GM18909 (cell line): ENCODE measurements at regions not wholly inside any gene's neighbourhood (a gene's known extent, or its start where the extent isn't known, plus 50 kb on each side); places are given as distances from the start of the nearest gene placed in this dataset.
"Not testable (repeated sequence)": the region's sequence is repeated elsewhere in the genome, so short reads cannot be mapped to it uniquely, and the experiment has no call there.

Experiments used
- ATAC-seq: cut with Tn5 transposase; IDR thresholded peaks from one replicate; pipeline ENCODE4 v1.9.1; 2021; ENCODE audit warnings: mild to moderate bottlenecking; ENCODE audit not compliant: unreplicated experiment, poor library complexity

DNA sequence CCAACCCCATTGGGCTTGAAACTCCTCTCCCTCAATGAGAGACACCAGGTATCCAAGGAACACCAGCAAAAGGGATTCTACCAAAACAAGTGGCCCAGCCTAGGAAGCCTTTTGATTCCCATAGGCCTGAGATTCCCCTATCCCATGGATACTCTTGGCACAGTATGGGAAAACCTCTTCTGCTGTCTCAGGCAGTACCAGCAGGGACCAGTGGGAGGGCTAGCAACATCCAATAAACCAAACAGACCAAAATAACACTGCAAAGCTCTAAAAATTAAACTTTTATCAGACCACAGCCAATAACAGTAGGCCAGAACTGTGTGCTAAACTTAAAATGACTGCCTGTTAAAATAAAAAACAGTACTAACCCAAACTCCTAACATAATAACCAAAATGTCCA, 153.9 kb upstream of the CES5A start:
- ATAC-seq, result no peak

GRCh38 chr16:56022818-56023217, 147.6 kb upstream of the CES5A start:
- no peak for ATAC-seq

DNA sequence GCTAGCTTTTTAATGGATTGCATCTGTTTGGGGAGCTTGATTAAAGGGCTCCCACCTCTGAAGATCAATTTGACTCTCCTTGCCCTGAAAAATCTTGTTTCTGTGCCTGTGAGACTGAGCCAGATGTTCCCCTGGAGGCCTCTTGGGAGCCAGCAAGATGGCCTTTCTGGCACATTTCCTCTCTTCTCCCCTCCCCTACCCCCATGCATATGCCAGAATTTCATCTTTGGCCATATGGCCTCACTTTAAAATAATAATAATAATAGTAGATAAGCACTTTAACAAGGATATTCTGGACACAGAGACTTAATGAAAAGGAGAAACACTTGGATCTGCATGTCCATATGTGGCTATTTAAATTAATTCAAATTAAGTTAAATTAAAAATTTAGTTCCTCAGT, 144.1 kb upstream of the CES5A start:
- no peak for ATAC-seq

- no peak for ATAC-seq
Observed at GRCh38 chr16:56013962-56014552, 138.9 kb upstream of the CES5A start.

- ATAC-seq, result no peak
Observed at GRCh38 chr16:56012482-56012811, 137.3 kb upstream of the CES5A start.

DNA sequence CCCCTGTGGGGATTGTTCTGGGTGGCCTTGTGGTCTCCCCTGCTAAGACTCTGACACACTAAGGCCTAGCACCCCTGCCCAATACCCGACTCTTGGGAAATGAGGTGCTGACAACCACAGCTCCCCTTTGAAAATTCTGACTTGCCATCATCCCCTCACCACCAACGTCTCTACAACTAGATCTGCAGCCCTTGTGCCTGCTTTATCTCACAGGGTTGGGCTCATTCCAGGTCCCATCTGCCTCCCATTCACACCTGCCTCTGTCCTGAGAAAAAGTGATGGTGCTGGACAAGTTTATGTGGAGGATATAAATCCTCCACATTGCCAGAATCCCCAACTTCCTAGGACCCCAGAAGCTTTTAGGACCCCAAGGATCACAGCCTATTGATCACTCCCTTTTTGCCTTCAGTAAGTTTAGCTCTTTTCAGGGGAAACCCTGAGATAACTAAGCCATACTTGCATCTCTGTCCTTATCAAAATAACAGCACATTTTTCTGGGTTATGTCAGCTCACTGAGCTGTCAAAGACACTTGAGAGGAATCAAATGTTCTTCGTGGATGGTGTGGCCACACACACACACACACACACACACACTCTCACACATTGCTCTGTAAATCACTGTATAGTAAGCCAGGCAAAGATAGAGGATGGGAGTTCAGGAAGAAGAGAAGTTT, 136.8 kb upstream of the CES5A start:
- no peak for ATAC-seq

DNA sequence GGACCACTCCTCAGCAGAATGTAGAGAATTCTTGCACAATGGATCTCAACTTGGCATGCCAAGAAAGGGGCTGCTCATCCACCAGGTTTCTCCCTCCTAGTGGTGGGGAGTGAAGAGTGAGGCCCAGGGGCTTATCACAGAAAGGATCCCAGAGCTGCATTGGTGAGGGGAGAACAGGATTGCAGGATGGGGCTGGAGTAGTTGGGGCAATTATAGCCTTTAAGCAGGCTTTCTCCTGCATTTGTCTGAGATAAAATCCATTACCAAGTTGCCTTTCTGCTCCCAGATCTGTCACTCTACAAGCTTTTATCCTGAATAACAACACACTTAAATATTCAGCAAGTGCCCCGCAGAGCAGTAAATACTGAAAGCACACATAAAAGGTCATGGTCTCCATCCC, 130.8 kb upstream of the CES5A start:
- ATAC-seq, result no peak

DNA sequence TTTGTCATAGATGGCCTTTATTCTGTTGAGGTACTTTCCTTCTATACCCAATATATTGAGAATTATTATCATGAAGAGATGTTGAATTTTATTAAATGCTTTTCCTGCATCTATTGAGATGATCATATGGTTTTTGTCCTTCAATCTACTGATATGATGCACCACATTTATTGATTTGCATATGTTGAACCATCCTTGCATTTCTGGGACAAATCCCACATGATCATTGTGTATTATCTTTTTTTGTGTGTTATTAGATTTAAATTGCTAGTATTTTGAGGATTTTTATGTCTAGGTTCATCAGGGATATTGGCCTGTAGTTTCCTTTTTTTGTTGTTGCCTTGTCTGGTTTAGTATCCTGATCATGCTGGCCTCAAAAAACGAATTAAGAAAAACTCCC, 124.5 kb upstream of the CES5A start:
- ATAC-seq, result no peak

DNA sequence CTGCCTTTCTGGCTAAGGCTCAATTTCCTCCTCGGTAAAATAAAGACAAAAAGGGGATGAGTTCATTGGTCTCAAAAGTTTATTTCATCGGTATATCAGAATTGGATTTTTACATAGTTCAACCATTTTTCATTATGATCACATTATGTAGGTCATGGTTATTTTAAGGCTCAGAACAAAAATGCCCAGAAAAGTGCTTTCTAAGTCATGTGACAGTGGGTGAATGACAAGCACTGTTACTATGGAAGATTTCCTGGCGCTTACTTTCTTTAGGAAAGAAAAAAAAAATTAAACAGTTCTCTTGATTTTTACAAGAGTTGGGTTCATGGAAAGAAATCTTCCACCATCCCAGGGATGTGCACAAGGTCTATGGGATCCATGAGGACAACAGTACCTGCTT, 117.9 kb upstream of the CES5A start:
- ATAC-seq, result no peak

GRCh38 chr16:55992551-55992950, 117.4 kb upstream of the CES5A start:
- ATAC-seq, result no peak

GRCh38 chr16:55991843-55992242, 116.7 kb upstream of the CES5A start:
- no peak for ATAC-seq

- ATAC-seq, result no peak
Observed at GRCh38 chr16:55989569-55989907, 114.4 kb upstream of the CES5A start.

DNA sequence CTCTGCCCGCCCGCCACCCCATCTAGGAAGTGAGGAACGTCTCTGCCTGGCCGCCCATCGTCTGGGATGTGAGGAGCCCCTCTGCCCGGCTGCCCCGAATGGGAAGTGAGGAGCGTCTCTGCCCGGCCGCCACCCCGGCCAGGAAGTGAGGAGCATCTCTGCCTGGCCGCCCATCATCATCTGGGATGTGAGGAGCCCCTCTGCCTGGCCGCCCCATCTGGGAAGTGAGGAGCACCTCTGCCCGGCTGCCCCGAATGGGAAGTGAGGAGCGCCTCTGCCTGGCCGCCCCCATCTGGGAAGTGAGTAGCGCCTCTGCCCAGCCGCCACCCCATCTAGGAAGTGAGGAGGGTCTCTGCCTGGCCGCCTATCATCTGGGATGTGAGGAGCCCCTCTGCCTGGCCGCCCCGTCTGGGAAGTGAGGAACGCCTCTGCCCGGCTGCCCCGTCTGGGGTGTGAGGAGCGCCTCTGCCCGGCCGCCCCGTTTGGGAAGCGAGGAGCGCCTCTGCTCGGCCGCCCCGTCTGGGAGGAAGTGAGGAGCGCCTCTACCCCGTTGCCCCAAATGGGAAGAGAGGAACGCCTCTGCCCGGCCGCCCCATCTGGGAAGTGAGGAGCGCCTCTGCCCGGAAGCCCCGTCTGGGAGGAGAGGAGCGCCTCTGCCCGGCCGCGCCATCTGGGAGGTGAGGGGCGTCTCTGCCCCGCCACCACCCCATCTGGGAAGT, 113.8 kb upstream of the CES5A start:
- not testable (repeated sequence) for ATAC-seq

GRCh38 chr16:55988013-55988412, 112.8 kb upstream of the CES5A start:
- ATAC-seq, result no peak

DNA sequence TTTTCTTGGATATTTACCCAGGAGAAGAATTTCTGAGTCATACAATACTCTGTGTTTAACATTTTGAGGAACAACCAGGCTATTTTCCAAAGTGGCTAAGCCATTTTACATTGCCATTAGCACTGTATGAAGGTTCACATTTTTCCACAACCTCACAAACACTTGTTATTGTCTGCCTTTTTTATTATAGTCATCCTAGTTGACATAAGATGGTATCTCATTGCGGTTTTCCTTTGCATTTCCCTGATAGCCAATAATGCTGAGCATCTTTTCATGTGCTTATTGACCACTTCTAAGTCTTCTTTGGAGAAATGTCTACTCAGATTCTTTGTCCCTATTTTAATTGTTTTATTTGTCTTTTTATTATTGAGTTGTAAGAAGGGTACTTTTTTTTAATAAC, 107.4 kb upstream of the CES5A start:
- ATAC-seq, result no peak

GRCh38 chr16:55981557-55981956, 106.4 kb upstream of the CES5A start:
- ATAC-seq, result no peak

DNA sequence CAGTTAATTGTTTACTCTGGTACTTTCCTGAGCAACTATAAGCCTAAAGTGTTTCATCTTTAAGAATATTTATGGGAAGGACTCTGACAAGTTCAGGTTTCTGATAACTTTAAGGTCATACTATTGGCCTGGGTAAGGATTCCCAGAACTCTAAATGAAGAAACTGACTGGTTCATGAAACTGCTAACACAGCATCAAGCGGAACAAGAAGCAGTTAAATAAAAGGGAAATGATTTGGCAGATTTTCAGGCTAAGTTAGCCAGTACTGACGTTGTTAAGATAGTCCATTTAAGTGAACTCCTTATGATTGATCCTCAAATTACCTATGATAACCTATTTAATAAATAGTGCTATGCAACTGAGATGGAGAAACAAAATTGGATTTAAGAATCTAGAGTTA, 101.6 kb upstream of the CES5A start:
- ATAC-seq, result no peak

DNA sequence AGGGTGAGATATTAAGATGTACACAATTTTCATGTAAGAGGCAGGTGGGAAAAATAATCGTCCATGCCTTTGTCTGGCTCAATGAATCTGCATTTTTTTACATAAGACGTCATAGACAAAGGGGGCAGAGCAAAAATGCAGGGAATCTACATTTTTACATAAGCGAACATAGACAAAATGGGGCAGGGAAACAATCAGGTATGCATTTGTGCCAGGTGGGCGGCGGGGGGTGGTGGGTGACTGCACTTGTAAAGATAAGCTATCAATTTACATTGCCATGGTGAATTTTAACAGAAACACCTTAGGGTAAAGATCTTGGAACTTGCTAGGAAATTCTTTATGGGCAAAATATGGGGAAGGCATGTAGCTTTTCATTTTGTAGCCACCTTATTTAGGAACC, 96.3 kb upstream of the CES5A start:
- no peak for ATAC-seq

GRCh38 chr16:55968221-55968620, 93.0 kb upstream of the CES5A start:
- ATAC-seq, result no peak

DNA sequence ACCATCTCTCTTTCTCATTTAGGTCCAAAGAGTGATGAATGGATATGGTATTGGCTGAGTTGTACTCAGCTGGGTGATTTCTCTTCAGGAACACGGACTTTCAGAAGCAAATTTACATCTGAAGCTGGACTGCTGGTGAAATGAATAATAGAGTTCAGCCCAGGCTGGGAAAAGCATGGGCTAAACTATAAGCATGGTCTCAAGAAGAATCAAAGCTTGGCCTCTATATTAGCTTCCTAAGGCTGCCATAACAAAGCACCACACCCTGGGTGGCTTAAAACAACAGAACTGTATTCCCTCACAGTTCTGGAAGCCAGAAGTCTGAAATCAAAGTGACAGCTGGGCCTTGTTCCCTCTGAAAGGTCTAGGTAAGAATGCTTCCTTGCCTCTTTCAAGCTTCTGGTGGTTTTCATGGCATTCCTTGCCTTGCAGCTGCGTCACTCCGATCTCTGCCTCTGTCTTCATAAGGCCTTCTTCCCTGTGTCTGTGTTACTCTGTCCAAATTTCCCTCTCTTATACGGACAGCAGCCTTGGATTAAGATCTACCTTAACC, 89.8 kb upstream of the CES5A start:
- ATAC-seq, result no peak

GRCh38 chr16:55955845-55956244, 80.7 kb upstream of the CES5A start:
- no peak for ATAC-seq

- ATAC-seq, result no peak
Observed at GRCh38 chr16:55955424-55955823, 80.3 kb upstream of the CES5A start.
